Stomach (tissue), 4 donors: ENCODE measurements at regions not wholly inside any gene's neighbourhood (a gene's known extent, or its start where the extent isn't known, plus 50 kb on each side); places are given as distances from the start of the nearest gene placed in this dataset.

Experiments
- CTCF ChIP-seq, 7 experiments: fragments of 450-650 bp in 4 of 7; fragments of 200-600 bp in 3 of 7; sonication (generic) in 3 of 7; IDR thresholded peaks; one replicate each; pipeline ENCODE4 v1.5.1; 2016 to 2019; ENCODE audit warnings: antibody characterized with exemption in 7 of 7, control low read depth in 2 of 7, mild to moderate bottlenecking in 1 of 7
- EP300 ChIP-seq: sonication (generic); formaldehyde crosslinking; IDR thresholded peaks from one replicate; pipeline ENCODE4 v1.6.1; 2017; ENCODE audit warnings: antibody characterized with exemption
- POLR2A ChIP-seq, 4 donors: fragments of 450-650 bp; IDR thresholded peaks; one replicate each; pipeline ENCODE4 v1.6.1; 2016; ENCODE audit warnings: antibody characterized with exemption in 4 of 4, control low read depth in 2 of 4, mild to moderate bottlenecking in 1 of 4, moderate library complexity in 1 of 4
- POLR2AphosphoS5 ChIP-seq, 3 donors: sonication (generic); formaldehyde crosslinking; IDR thresholded peaks; one replicate each; pipeline ENCODE4 v1.6.1; 2016; ENCODE audit warnings: antibody characterized with exemption in 3 of 3

GRCh38 chr6:166785131-166785530, 158.1 kb upstream of the RPS6KA2 start:
- TF ChIP-seq CTCF (IDR thresholded peaks at IDR 0.05) (no peak), POLR2A (IDR thresholded peaks at IDR 0.05) (no peak), POLR2AphosphoS5 (IDR thresholded peaks at IDR 0.05) (no peak), EP300 (no peak)
